Fibroblast of skin of right biceps (primary cell): ENCODE measurements at regions not wholly inside any gene's neighbourhood (a gene's known extent, or its start where the extent isn't known, plus 50 kb on each side); places are given as distances from the start of the nearest gene placed in this dataset.

Source experiments
- DNase-seq: peaks from one replicate; pipeline ENCODE4 v3.0.0-alpha.2; 2013

DNA sequence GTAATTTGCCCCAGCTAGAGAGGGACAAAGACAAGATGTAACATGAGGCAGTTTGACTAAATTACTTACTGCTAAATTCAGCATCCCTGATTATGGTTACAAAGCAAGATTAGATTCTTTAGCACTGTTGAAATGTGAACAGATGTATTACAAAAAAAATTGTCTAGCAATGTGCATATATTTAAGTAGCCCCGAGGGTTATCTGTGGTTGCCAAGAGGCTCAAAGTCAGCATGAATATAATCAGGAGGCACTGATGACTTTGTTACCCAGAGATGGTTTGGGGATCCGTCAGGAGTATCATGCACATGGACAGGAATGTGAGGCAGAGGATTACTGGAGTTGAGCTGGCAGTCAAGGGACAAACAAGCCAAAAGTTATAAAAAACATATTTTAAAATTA lies 356.9 kb upstream of the CCDC196 start:
- no peak for DNase-seq

- no peak for DNase-seq
Measured at GRCh38 chr14:66131111-66131510, 355.1 kb upstream of the CCDC196 start.

DNA sequence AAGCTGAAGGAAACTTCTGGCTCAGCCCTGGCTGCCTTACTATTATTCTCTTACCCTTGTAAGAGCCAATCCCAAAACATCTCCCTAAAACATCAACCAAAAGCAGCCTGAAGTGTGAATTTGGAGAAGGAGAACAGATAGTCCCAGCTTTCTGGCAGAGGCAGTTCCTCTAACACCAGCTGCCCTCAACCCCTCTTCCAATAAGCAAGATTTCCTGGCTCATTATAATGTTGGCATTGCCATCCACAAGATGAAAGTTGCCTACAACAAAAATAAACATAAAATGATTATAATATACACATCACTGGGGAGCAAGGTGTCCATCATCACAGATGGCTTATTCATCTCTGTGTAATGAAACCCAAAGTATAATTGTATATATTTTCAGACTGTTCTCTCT lies 352.5 kb upstream of the CCDC196 start:
- no peak for DNase-seq

GRCh38 chr14:66135831-66136230 lies 350.3 kb upstream of the CCDC196 start:
- peak; percentile 2 for DNase-seq

DNA sequence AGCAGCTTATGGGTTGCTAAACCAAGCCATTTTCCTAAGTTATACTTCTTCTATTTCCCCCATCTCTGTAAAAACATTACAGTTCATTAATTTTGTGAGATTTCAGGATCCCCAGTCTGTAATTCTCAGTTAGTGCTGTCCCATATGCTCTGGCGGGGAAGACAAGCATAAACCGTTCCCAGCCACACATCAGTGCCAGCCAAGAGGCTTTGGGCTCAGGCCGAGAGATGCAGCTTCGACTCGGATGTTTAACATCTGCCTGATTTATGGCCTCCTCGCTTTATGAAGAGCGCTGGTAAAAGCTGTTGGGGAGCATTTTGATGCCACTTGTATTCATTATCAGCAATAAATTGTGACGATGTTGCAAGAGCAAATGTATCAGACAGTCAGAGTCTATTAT lies 349.1 kb upstream of the CCDC196 start:
- no peak for DNase-seq

GRCh38 chr14:66139432-66139831 lies 346.7 kb upstream of the CCDC196 start:
- DNase-seq = no peak

GRCh38 chr14:66140213-66140918 lies 345.8 kb upstream of the CCDC196 start:
- no peak for DNase-seq

DNA sequence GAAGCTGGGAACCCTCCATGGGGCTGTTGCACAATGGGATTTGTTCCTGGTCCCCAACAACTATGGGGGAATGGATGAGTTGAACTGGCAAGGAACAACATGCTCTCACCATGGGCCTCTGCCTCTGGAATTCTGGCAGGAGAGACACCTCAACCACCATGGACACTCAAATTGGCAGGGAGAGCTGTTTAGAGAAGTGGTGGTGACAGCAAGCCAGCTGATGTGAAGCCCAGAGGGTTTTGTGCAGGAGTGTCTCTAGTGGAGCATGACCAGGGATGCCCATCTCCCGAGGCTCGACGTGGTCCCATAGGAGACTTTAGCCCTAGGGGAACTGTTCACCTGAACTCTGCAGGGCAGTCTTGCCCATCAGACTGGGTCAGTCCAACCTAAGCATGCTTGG lies 345.2 kb upstream of the CCDC196 start:
- no peak for DNase-seq

GRCh38 chr14:66141733-66142132 lies 344.4 kb upstream of the CCDC196 start:
- no peak for DNase-seq

- no peak for DNase-seq
Measured at GRCh38 chr14:66143387-66144112, 342.6 kb upstream of the CCDC196 start.

DNA sequence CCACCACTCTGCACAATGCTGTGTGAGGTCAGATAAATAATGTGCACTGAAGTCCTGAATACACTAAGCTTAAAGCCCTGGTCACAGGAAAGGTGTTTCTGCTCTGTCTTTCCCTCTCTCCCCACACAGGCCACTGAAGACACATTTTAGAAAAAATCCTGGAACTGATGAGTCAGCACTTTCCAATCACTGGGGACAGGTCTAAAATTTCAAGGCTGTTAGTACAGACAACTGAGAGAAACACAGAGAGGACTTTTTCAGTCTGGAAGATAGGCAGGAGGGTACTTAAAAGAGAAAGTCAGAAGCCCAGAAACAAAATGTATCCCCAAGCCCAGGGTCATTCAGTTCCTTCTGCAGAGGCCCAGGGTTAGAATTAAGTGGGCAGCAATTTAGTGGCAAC lies 333.9 kb upstream of the CCDC196 start:
- DNase-seq = no peak

- no peak for DNase-seq
Measured at GRCh38 chr14:66152747-66153146, 333.4 kb upstream of the CCDC196 start.

DNA sequence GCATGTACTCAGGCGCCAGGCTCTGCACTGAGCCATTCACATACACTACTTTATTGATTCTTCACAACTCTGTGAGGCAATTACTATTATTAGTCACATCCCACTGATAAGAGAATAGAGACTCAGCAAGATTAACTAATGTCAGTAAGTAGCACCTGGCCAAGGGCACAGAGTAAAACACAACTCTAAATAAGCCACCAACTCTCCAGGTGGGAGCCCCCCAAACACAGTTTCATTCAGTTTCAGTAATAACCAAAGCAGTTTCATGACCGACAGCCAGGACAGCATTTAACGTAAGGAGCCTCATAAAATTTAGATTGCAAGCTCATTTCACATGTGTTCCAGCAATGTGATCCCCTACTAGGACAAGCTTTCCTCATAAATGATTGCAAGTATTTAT lies 323.1 kb upstream of the CCDC196 start:
- no peak for DNase-seq

DNA sequence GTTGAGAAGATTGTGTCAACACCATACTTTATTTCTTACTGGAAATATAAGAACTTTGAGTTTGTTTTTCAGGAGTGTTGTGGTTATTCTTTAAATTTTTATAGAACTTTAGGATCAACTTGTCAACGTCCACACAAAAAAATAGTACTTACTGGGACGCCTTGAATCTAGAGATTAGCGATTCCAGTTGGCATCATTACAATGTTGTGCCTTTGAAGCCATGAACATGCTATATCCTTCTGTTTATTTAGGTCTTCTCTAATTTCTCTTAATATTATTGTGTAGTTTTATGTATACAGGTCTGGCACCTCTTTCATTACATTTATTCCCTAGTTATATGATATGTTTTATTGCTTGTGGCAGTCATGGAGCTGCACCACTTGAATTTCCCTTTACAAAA lies 320.8 kb upstream of the CCDC196 start:
- no peak for DNase-seq

GRCh38 chr14:66174453-66174891 lies 311.7 kb upstream of the CCDC196 start:
- no peak for DNase-seq

- DNase-seq = no peak
Measured at GRCh38 chr14:66177935-66178334, 308.2 kb upstream of the CCDC196 start.

DNA sequence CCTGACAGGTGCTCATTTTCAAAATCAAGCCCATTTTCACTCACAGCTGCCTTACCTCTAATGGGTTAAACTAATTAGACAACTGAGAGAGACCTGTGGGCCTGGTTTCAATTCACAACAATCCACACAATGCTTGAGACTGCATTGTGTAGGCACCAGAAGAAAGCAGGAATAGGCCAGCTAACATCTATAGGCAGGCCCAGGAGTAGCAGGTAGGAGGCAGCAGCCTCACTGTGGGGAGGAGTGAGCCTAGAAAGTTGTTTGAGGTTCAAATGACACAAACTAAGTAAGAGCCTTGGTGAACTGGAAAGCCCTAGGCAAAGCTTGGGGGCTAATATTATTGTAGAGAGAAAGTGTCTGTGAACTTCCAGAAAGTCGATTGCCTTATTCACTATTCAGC lies 289.5 kb upstream of the CCDC196 start:
- no peak for DNase-seq

DNA sequence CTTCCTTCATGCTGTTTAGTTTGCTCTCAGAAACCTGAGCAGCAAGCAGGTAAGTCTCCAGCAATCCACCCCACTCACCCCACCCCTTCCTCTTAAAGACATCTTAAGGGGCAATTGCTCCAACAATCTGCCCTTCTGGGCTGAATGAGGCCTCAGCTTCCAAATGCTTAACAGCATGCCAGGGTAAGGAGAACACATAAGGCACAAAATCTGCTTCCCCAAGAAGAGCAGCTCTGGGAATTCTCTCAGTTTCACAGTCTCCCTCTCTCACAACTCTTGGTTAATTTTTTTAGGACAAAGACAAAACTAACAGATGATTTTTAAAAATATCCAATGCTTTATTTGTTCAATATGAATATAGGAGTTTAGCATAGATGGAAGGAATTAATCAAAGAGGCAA lies 288.9 kb upstream of the CCDC196 start:
- DNase-seq = no peak

- no peak for DNase-seq
Measured at GRCh38 chr14:66206554-66206953, 279.6 kb upstream of the CCDC196 start.

- DNase-seq = peak; percentile 2
Measured at GRCh38 chr14:66216763-66217162, 269.4 kb upstream of the CCDC196 start.

GRCh38 chr14:66219886-66220285 lies 266.3 kb upstream of the CCDC196 start:
- DNase-seq = no peak

DNA sequence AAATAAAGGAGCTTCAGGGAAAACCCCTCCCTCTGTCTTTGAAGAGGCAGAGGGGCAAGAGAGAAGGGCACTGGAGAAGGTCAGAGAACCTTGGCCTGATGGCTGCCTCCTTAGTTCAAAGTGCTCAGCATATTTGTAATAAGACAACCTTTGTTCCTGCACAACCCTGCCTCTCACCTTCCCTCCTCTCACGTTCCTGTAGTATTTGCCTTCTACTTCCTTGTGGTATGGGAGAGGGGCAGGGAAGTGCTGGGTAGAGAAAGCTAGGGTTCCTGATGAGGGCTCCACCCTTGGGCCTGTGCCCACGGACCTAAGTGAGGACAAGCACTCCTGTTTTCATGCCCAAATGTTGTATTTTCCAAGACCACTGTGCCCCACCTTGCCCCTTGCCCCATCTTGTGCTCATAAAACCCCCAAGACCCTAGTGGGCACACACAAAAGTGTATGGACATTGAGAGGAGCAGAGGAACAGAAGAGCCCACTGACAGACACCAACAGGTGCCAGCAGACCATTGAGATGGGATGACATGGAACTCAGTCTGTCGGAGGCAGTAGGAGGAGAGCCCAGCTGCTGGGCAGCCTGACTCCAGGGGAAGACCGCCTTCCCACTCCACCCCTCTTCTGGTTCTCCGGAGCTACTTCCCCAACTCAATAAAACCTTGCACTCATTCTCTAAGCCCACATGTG lies 261.5 kb upstream of the CCDC196 start:
- DNase-seq = no peak

DNA sequence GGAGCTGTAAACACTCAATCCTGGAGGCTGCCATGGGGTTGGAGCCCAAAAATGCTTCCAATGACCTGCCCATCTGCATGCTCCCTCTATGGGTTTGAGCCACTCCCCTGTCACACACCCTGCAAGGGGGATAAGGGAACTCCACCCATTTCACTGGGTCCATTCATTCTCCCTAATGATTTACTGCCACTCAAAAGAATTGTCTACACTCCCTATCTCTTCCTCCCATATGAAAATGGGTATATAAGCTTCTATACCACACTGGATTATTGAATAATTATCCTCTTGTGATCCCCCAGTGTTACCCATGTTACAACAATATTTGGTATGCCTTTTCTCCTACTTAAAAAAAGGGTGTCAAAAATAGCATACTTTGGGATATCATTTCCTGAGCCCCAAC lies 260.8 kb upstream of the CCDC196 start:
- DNase-seq = no peak
